Tibial nerve (tissue), 4 donors: ENCODE measurements at regions not wholly inside any gene's neighbourhood (a gene's known extent, or its start where the extent isn't known, plus 50 kb on each side); places are given as distances from the start of the nearest gene placed in this dataset.

ENCODE experiments used
- DNase-seq, 2 donors: peaks; one replicate each; pipeline ENCODE4 v3.0.0-alpha.2; 2019; ENCODE audit warnings: low spot score in 2 of 2
- H3K27ac ChIP-seq, 4 donors: fragments of 200-600 bp; sonication (generic) in 3 of 4; one replicate each; pipeline ENCODE4 v1.5.1; 2017 to 2019; ENCODE audit warnings: mild to moderate bottlenecking in 1 of 4
- H3K27me3 ChIP-seq, 2 donors: fragments of 200-600 bp; sonication (generic) in 1 of 2; one replicate each; pipeline versions ENCODE4 v1.5.1 to v1.6.0; 2017 to 2019
- H3K36me3 ChIP-seq, 3 donors: fragments of 200-600 bp; sonication (generic); one replicate each; pipeline ENCODE4 v1.5.1; 2018 to 2019
- H3K4me1 ChIP-seq, 4 donors: fragments of 200-600 bp; sonication (generic) in 3 of 4; one replicate each; pipeline ENCODE4 v1.5.1; 2017 to 2019
- H3K4me3 ChIP-seq, 4 donors: fragments of 200-600 bp; sonication (generic) in 3 of 4; one replicate each; pipeline ENCODE4 v1.5.1; 2017 to 2019; ENCODE audit warnings: mild to moderate bottlenecking in 1 of 4, moderate library complexity in 1 of 4
- H3K9me3 ChIP-seq, 4 donors: fragments of 200-600 bp; sonication (generic) in 3 of 4; one replicate each; pipeline ENCODE4 v1.5.1; 2017 to 2019
- EP300 ChIP-seq, 2 donors: sonication (generic); formaldehyde crosslinking; IDR thresholded peaks; one replicate each; pipeline ENCODE4 v1.6.1; 2017; ENCODE audit warnings: antibody characterized with exemption in 2 of 2, mild to moderate bottlenecking in 1 of 2
- POLR2A ChIP-seq, 2 donors: fragments of 450-650 bp; IDR thresholded peaks; one replicate each; pipeline ENCODE4 v1.6.1; 2017; ENCODE audit warnings: antibody characterized with exemption in 2 of 2, mild to moderate bottlenecking in 2 of 2, moderate library complexity in 2 of 2
- WGBS, 2 donors: methylation state at CpG; one replicate each; pipeline ENCODE4 v1.1.5; 2018; 5-methylcytosine and 5-hydroxymethylcytosine counted together
- TF ChIP-seq, protein P1 (sequence below), 5 experiments: fragments of 200-600 bp in 3 of 5; fragments of 450-650 bp in 2 of 5; sonication (generic) in 3 of 5; IDR thresholded peaks; one replicate each; pipeline ENCODE4 v1.5.1; 2016 to 2019; ENCODE audit warnings: antibody characterized with exemption in 5 of 5, mild to moderate bottlenecking in 3 of 5, moderate library complexity in 2 of 5

DNA sequence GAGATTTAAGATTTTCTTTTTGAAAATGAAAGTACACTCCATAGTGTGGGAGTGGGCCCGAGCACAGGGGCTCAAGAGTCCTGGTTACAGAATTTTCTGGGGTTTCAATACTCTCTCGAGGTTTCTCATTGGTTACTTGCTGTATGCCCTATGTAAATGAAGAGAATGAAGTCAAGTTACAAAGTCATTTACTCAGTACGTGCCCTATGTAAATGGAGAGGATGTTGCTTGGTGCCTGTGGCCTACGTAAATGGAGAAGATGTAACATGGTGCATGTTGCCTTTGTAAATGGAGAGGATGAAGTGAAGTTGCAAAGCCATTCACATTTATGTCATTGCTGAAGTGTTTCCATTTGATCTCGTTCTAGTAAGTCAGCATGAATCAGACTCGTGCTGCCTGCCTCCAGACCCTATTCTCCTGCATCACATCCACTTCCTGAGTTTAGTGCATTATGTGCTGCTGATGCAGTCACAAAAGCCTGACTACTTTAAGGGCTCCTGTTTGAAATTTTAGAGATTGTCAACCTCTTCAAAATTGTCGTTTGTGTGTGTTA lies 302.0 kb downstream of the ZBBX start:
- no peak for DNase-seq

DNA sequence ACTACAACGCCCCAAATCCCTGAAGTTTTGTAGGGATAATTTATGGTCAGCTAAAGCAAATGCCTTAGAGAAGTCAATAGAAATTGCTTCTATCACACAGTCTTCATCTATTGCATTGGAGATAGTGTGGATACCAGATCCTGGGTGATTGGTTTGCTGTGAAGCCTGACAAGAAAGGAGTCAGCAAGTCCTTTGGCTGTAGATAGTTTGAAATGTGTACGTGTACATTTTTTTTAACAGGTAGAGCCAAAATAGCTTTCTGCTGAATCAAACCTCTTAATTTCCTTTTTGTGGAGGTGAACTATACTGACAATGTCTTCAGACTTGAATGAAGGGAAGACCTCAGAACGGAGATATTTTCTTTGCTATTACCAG lies 312.3 kb downstream of the ZBBX start:
- Histone ChIP-seq H3K4me1 (no peaks in the 10 kb centered on the region), H3K4me3 (no peak overlapping the region), H3K9me3 (no peaks in the 10 kb centered on the region), H3K36me3 (no peaks in the 10 kb centered on the region), H3K27me3 (no peaks in the 10 kb centered on the region), H3K27ac (no peak overlapping the region)
- 48 to 50% methylated on average over 3 of the region's 3 CpGs for WGBS, 2 donors
- no peak for TF ChIP-seq EP300 (IDR thresholded peaks at IDR 0.05)
- TF ChIP-seq POLR2A (IDR thresholded peaks at IDR 0.05): no peak
- TF ChIP-seq, protein P1, sequence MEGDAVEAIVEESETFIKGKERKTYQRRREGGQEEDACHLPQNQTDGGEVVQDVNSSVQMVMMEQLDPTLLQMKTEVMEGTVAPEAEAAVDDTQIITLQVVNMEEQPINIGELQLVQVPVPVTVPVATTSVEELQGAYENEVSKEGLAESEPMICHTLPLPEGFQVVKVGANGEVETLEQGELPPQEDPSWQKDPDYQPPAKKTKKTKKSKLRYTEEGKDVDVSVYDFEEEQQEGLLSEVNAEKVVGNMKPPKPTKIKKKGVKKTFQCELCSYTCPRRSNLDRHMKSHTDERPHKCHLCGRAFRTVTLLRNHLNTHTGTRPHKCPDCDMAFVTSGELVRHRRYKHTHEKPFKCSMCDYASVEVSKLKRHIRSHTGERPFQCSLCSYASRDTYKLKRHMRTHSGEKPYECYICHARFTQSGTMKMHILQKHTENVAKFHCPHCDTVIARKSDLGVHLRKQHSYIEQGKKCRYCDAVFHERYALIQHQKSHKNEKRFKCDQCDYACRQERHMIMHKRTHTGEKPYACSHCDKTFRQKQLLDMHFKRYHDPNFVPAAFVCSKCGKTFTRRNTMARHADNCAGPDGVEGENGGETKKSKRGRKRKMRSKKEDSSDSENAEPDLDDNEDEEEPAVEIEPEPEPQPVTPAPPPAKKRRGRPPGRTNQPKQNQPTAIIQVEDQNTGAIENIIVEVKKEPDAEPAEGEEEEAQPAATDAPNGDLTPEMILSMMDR (IDR thresholded peaks at IDR 0.05): no peak
- DNase-seq: no peak

More for the DNA sequence above, 302.0 kb downstream of the ZBBX start:
- WGBS, 2 donors: 65 to 67% methylated on average over 7 of the region's 7 CpGs
- no peak overlapping the region for H3K4me3 ChIP-seq
- no peaks in the 10 kb centered on the region for H3K36me3 ChIP-seq
- H3K4me1 ChIP-seq: no peaks in the 10 kb centered on the region
- TF ChIP-seq, protein P1 (IDR thresholded peaks at IDR 0.05): no peak
- TF ChIP-seq POLR2A (IDR thresholded peaks at IDR 0.05) (no peak), EP300 (IDR thresholded peaks at IDR 0.05) (no peak)
- no peaks in the 10 kb centered on the region for H3K27me3 ChIP-seq
- H3K9me3 ChIP-seq: no peaks in the 10 kb centered on the region
- H3K27ac ChIP-seq: no peak overlapping the region

DNA sequence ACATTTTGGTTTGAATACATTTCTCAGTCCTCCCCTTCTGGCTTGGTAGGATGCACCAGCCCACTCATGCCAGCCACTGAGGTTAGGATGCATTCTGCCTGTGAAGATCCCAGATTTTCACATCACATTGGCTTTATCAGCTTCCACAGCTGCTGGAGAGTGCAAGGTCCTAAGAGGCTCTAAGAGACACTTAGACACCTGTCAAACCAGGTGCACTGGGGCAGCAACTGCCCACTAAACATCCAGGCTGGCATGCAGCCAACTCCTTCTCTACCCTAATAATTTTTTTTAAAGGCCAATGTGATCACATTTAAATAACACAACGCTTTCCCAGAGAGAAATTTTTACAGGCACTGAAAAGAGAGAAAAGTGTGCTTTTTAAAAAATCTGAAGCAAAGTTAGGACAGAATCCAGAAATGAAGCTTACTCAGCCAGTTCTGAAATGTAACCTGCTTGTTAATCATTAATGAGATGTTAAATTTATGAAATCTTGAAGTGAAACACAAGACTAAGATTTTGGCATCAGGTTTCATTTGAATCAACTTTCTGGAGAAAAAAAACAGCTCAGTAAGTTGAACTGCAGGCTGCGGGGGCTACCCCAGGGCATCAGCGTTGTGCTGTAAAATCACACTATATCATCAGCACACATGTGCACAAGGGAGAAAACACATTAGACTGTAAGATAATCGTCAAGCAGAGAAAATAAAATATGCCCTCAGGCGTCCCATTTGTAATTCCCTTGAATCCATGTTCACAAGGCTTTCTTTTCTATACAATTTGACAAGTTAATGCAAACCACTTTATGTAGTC lies 312.9 kb downstream of the ZBBX start:
- no peak for DNase-seq
- WGBS, 2 donors: 20 to 23% methylated on average over 5 of the region's 5 CpGs

DNA sequence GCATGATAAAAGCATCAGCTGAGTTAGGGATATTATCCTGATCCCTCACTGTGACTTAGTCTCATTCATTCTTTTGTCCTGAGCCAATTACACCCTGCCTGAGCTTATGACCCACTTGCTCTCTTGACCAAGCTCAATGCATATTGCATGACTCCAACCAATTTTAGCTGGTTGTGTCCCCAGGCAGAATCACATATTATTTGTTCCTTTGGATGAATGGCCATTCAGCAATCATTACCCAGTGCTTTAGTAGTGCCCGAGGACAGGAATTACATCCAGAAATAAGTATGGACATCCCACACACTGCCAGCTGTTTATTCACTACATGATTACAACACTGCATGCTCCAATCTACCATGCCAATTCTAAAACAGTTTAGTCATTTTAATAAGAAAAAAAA lies 322.5 kb downstream of the ZBBX start:
- H3K4me1 ChIP-seq: no peaks in the 10 kb centered on the region
- H3K36me3 ChIP-seq: no peaks in the 10 kb centered on the region
- H3K27me3 ChIP-seq: no peaks in the 10 kb centered on the region
- H3K9me3 ChIP-seq: no peaks in the 10 kb centered on the region
- TF ChIP-seq, protein P1 (IDR thresholded peaks at IDR 0.05): no peak
- TF ChIP-seq POLR2A (IDR thresholded peaks at IDR 0.05) (no peak), EP300 (IDR thresholded peaks at IDR 0.05) (no peak)
- H3K27ac ChIP-seq: no peak overlapping the region
- no peak overlapping the region for H3K4me3 ChIP-seq
- no peak for DNase-seq
- 52 to 58% methylated on average over 1 of the region's 1 CpG for WGBS, 2 donors

More for the DNA sequence above, 312.9 kb downstream of the ZBBX start:
- Histone ChIP-seq H3K27me3 (no peaks in the 10 kb centered on the region), H3K4me1 (no peaks in the 10 kb centered on the region), H3K27ac (no peak overlapping the region), H3K36me3 (no peaks in the 10 kb centered on the region), H3K9me3 (no peaks in the 10 kb centered on the region), H3K4me3 (no peak overlapping the region)
- TF ChIP-seq, protein P1 (IDR thresholded peaks at IDR 0.05): no peak
- no peak for TF ChIP-seq POLR2A (IDR thresholded peaks at IDR 0.05)
- no peak for TF ChIP-seq EP300 (IDR thresholded peaks at IDR 0.05)

DNA sequence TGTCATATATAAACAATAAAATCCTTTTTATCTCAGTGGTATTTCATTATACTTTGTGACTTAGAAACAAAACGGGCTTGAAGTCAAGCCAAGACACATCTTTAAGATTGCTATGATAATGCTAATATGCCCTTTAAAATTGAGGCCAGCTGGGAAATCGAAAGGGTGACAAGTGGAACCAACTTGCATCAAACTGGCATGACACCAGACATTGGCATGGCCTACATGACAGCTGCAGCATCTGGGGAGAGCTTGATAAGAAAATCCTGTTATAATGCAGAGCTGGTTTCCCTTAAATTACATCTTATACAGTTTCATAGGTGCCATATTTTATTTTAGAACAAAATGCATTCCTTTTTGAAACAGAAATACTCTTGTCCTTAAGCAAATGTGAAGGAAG lies 325.2 kb downstream of the ZBBX start:
- Histone ChIP-seq H3K4me3 (no peak overlapping the region), H3K4me1 (no peaks in the 10 kb centered on the region), H3K27me3 (no peaks in the 10 kb centered on the region), H3K36me3 (no peaks in the 10 kb centered on the region), H3K9me3 (no peaks in the 10 kb centered on the region), H3K27ac (no peak overlapping the region)
- no peak for DNase-seq
- 46 to 51% methylated on average over 2 of the region's 2 CpGs for WGBS, 2 donors
- TF ChIP-seq, protein P1 (IDR thresholded peaks at IDR 0.05): no peak
- TF ChIP-seq POLR2A (IDR thresholded peaks at IDR 0.05) (no peak), EP300 (IDR thresholded peaks at IDR 0.05) (no peak)
